MM.1S (cell line): ENCODE measurements at regions not wholly inside any gene's neighbourhood (a gene's known extent, or its start where the extent isn't known, plus 50 kb on each side); places are given as distances from the start of the nearest gene placed in this dataset.

Source experiments
- DNase-seq: peaks from one replicate; pipeline ENCODE4 v3.0.0-alpha.2; 2015
- H2AFZ ChIP-seq: fragments of 300-600 bp; sonication (generic); 2 replicates; pipeline ENCODE4 v1.6.0; 2016; ENCODE audit warnings: antibody characterized with exemption, low read length
- H3F3A ChIP-seq: fragments of 300-600 bp; sonication (generic); 2 replicates; pipeline ENCODE4 v1.6.1; 2016; ENCODE audit warnings: mild to moderate bottlenecking, antibody characterized with exemption, low read length, moderate library complexity, mixed read lengths; ENCODE audit not compliant: insufficient read depth
- H3K27ac ChIP-seq: fragments of 300-600 bp; sonication (generic); 2 replicates; pipeline ENCODE4 v1.5.1; 2016; ENCODE audit warnings: mild to moderate bottlenecking, low read length
- H3K27me3 ChIP-seq: fragments of 300-600 bp; sonication (generic); replicated peaks from 2 replicates; pipeline ENCODE4 v1.6.0; 2016; ENCODE audit warnings: low read length; ENCODE audit not compliant: insufficient read depth
- H3K36me3 ChIP-seq: fragments of 300-600 bp; sonication (generic); replicated peaks from 2 replicates; pipeline ENCODE4 v1.6.1; 2016; ENCODE audit warnings: mild to moderate bottlenecking, low read length, mixed read lengths; ENCODE audit not compliant: insufficient read depth
- H3K4me1 ChIP-seq: fragments of 300-600 bp; sonication (generic); 2 replicates; pipeline ENCODE4 v1.6.1; 2016; ENCODE audit warnings: low read length, mixed read lengths
- H3K4me2 ChIP-seq: fragments of 300-600 bp; sonication (generic); 2 replicates; pipeline ENCODE4 v1.6.0; 2016; ENCODE audit warnings: low read depth, low read length
- H3K4me3 ChIP-seq: fragments of 300-600 bp; sonication (generic); 2 replicates; pipeline ENCODE4 v1.5.1; 2016; ENCODE audit warnings: low read length, mixed read lengths
- H3K79me2 ChIP-seq: fragments of 300-600 bp; sonication (generic); 2 replicates; pipeline ENCODE4 v1.6.1; 2016; ENCODE audit warnings: mixed run types, low read length, mixed read lengths
- H3K9ac ChIP-seq: fragments of 300-600 bp; sonication (generic); 2 replicates; pipeline ENCODE4 v1.6.1; 2016; ENCODE audit warnings: low read length, mixed read lengths
- H3K9me2 ChIP-seq: fragments of 300-600 bp; sonication (generic); replicated peaks from 2 replicates; pipeline ENCODE4 v1.6.1; 2016; ENCODE audit warnings: mild to moderate bottlenecking, low read length, mixed read lengths; ENCODE audit not compliant: insufficient read depth
- H3K9me3 ChIP-seq: fragments of 300-600 bp; sonication (generic); replicated peaks from 2 replicates; pipeline ENCODE4 v1.6.1; 2016; ENCODE audit warnings: mild to moderate bottlenecking, low read length, mixed read lengths; ENCODE audit not compliant: insufficient read depth
- H4K20me1 ChIP-seq: fragments of 300-600 bp; sonication (generic); 2 replicates; pipeline ENCODE4 v1.6.1; 2016; ENCODE audit warnings: mild to moderate bottlenecking, low read length, moderate library complexity, mixed read lengths; ENCODE audit not compliant: insufficient read depth
- EZH2 ChIP-seq: fragments of 300-600 bp; sonication (generic); optimal IDR thresholded peaks from 2 replicates; pipeline ENCODE3; 2017; ENCODE audit warnings: low read depth, mild to moderate bottlenecking, antibody characterized with exemption, low read length, mixed read lengths
- EZH2phosphoT487 ChIP-seq: fragments of 300-600 bp; sonication (generic); IDR thresholded peaks from 2 replicates; pipeline ENCODE4 v1.6.1; 2018; ENCODE audit warnings: antibody characterized with exemption, low read length
- TF ChIP-seq, protein P1 (sequence below): fragments of 300-600 bp; sonication (generic); IDR thresholded peaks from 2 replicates; pipeline ENCODE4 v1.5.1; 2016; ENCODE audit warnings: antibody characterized with exemption, low read length, mixed read lengths

DNA sequence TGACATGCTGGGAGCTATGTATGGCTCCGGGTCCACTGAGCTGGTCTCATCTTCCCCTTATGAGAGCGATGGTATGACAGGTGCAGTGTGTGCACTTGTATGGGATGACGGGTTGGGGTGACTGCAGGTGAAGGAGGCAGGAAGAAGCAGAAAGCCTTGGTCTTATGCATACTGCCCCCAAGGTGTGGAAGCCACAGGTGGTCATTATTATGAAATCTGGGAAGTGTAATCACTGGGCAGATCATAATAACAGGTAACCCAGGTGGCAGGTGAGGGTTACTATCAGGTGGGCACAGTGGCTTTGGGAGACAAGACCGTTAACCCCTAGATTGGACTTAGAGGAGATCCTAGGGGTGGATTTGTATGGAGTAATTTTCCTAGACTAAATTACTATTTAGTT lies 118.0 kb downstream of the RFC3 start:
- no peaks in the 10 kb centered on the region for H3K79me2 ChIP-seq
- H3K4me3 ChIP-seq, result no peak overlapping the region
- H3K4me2 ChIP-seq, result no peak overlapping the region
- H3K9me2 ChIP-seq, result no peaks in the 10 kb centered on the region
- no peak overlapping the region for H3K9ac ChIP-seq
- H3K27ac ChIP-seq, result no peak overlapping the region
- DNase-seq, result no peak
- H4K20me1 ChIP-seq, result no peaks in the 10 kb centered on the region
- TF ChIP-seq, protein P1, sequence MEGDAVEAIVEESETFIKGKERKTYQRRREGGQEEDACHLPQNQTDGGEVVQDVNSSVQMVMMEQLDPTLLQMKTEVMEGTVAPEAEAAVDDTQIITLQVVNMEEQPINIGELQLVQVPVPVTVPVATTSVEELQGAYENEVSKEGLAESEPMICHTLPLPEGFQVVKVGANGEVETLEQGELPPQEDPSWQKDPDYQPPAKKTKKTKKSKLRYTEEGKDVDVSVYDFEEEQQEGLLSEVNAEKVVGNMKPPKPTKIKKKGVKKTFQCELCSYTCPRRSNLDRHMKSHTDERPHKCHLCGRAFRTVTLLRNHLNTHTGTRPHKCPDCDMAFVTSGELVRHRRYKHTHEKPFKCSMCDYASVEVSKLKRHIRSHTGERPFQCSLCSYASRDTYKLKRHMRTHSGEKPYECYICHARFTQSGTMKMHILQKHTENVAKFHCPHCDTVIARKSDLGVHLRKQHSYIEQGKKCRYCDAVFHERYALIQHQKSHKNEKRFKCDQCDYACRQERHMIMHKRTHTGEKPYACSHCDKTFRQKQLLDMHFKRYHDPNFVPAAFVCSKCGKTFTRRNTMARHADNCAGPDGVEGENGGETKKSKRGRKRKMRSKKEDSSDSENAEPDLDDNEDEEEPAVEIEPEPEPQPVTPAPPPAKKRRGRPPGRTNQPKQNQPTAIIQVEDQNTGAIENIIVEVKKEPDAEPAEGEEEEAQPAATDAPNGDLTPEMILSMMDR, result no peak
- TF ChIP-seq EZH2phosphoT487 (no peak), EZH2 (no peak)
- H3K9me3 ChIP-seq, result no peaks in the 10 kb centered on the region
- H2AFZ ChIP-seq, result no peak overlapping the region
- no peaks in the 10 kb centered on the region for H3F3A ChIP-seq
- H3K4me1 ChIP-seq, result no peaks in the 10 kb centered on the region
- H3K27me3 ChIP-seq, result no peaks in the 10 kb centered on the region
- no peaks in the 10 kb centered on the region for H3K36me3 ChIP-seq

DNA sequence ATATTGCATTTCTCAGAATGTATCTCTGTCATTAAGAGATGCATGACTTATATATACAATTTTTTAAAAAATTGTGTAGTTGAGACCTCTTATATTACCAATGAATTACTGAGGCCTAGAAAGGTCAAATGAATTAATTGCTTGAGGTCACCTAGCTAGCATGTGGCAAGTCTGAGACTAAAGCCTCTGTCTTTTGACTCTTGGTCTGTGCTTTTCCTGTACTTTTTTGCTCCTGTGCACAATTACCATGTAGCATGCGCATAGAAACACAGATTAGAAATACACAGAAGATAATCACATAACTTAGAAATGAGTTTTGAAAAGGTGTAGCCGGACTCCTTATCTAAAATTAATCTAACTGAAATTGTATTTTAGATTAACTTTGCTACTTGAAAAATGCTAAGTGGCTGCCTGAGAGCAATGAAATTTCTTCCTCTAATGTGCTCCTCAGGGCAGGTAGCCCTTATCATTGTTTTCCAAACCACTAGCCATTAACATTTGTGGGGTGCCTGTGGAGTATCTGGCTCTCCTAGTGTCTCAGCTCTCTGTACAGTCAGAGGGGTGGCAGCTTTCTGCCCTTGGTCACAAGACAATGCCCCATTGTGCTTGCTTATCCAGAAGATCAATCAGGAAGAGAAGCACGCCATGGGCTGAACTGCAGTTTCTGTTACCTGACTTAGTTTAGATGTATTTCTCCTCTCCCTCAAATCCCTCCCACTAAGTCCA lies 119.6 kb downstream of the RFC3 start:
- no peak for DNase-seq
- H2AFZ ChIP-seq, result no peak overlapping the region
- H3K27me3 ChIP-seq, result no peaks in the 10 kb centered on the region
- no peak overlapping the region for H3K4me3 ChIP-seq
- H3F3A ChIP-seq, result no peaks in the 10 kb centered on the region
- H3K9ac ChIP-seq, result no peak overlapping the region
- H3K36me3 ChIP-seq, result no peaks in the 10 kb centered on the region
- H3K4me2 ChIP-seq, result no peak overlapping the region
- no peak for TF ChIP-seq EZH2
- TF ChIP-seq EZH2phosphoT487, result no peak
- TF ChIP-seq, protein P1, result no peak
- no peaks in the 10 kb centered on the region for H3K9me3 ChIP-seq
- no peaks in the 10 kb centered on the region for H3K79me2 ChIP-seq
- no peaks in the 10 kb centered on the region for H3K4me1 ChIP-seq
- no peak overlapping the region for H3K27ac ChIP-seq
- H4K20me1 ChIP-seq, result no peaks in the 10 kb centered on the region
- H3K9me2 ChIP-seq, result no peaks in the 10 kb centered on the region

DNA sequence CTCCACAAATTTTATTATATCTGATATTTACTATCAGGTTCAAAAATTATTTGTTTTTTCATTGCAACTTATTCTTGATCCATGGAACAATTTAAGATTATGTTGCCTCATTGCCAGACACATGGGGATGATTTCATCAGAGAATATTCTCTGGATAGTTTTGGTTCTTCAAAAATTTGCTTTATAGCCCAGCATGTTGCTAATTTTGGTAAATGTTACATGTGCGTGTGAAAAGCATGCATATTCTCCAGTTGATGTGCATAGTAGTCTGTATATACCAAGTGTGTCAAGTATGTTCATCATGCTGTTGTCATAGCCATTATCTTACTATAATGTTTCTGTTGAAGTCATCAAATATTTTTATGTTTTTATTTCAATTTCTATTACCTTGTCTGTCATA lies 122.3 kb downstream of the RFC3 start:
- H3K27ac ChIP-seq, result no peak overlapping the region
- no peaks in the 10 kb centered on the region for H3F3A ChIP-seq
- no peak overlapping the region for H3K4me2 ChIP-seq
- no peak overlapping the region for H3K4me3 ChIP-seq
- no peaks in the 10 kb centered on the region for H3K27me3 ChIP-seq
- no peaks in the 10 kb centered on the region for H3K9me3 ChIP-seq
- DNase-seq, result no peak
- H3K79me2 ChIP-seq, result no peaks in the 10 kb centered on the region
- no peaks in the 10 kb centered on the region for H3K36me3 ChIP-seq
- TF ChIP-seq EZH2 (no peak), EZH2phosphoT487 (no peak)
- TF ChIP-seq, protein P1, result no peak
- H2AFZ ChIP-seq, result no peak overlapping the region
- no peaks in the 10 kb centered on the region for H3K4me1 ChIP-seq
- H3K9ac ChIP-seq, result no peak overlapping the region
- no peaks in the 10 kb centered on the region for H4K20me1 ChIP-seq
- H3K9me2 ChIP-seq, result no peaks in the 10 kb centered on the region
